Amygdala (tissue), 56 donors: ENCODE measurements at regions not wholly inside any gene's neighbourhood (a gene's known extent, or its start where the extent isn't known, plus 50 kb on each side); places are given as distances from the start of the nearest gene placed in this dataset.
A peak's percentile ranks its signal among the peaks of the same experiment; 100 is the strongest.

Experiments used
- DNase-seq, 56 donors: peaks; one replicate each; lab custom pipeline; 2025; lab: John Stamatoyannopoulos, UW

DNA sequence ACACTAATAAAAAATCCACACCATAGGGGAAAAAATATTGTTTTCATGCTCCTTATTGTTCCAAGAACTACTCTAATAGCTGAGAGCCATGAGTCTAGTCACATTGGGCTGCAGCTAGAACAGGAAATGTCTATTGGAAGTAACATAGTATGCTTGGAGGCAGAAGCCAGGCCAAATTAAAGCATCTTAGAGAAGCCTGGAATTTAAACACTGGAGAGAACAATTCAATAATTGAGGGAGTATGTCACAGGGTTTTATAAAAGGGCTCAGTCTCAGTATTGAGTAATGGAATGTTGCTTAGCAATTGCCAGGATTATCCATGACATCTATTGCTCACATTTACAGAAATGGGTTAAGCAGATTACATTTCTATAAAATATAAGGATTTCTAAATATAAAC, 471.3 kb downstream of the LMO4 start:
- no peak for DNase-seq

DNA sequence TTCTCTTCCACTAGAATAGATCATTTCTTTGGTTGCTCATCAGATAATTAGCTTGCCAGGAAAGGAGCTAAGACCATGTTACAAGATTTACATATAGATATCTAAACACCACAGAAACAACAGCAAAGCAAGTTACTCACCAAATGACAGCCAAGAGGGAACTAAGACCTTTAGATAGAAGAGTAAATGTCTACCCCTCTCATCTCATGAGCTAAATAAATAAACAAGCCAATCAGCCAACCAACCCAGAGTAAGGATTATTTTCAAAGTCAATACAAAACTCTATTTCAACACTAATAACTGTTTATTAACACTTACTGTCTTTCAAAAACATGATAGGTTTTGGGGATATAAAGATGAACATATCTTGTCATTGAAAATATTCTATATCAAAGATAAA, 474.7 kb downstream of the LMO4 start:
- no peak for DNase-seq

DNA sequence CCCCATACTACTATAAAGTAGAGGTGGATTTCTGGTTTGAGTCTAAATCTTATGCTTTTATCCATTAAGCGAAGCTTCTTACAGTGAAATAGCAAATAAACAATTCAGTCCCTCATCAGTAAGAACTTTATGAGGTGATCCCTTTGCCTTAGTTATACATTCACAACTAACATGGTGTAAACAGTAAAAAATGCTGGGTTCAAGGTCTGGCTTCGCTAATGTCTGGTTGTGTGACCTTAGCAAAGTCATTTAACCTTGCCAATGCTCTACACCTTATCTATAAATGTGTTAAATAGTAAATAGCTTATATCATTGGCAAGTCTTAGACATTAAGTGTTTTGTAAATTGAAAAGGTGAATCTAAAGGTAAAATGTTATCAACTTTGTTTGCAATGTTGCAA, 475.4 kb downstream of the LMO4 start:
- DNase-seq: no peak

DNA sequence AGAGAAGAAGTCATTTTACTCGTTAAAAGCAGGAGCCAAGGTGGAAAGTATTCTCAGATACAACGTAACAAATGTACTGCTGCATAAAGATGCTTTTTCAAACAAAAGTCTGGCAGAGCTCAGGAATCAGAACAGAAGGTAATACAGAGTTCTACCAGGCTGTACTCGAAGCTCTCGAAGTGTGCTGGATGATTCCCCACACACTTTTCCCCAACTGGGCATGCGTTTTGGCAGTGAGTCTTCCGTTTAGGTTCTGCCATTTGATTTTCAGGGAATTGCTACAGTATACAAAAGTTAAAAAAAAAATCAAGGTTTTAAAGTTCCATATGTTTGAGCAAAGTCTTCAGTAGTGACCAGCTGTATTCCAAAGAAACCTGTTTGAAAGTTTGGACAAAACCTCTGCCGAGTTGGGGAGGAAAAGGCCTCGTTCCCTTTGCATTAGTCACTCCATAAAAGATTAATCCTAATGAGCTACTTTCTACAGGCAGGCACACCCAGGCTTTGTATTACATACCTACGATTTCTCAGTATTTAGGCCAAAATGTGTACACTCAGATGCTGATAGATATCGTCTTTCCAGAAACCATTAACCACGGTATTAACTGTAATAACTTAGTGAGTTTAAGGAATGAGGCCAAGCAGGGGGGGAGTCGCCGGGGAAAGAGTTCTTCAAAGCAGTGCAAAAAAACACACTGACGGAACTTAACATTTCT, 477.1 kb downstream of the LMO4 start:
- no peak for DNase-seq

DNA sequence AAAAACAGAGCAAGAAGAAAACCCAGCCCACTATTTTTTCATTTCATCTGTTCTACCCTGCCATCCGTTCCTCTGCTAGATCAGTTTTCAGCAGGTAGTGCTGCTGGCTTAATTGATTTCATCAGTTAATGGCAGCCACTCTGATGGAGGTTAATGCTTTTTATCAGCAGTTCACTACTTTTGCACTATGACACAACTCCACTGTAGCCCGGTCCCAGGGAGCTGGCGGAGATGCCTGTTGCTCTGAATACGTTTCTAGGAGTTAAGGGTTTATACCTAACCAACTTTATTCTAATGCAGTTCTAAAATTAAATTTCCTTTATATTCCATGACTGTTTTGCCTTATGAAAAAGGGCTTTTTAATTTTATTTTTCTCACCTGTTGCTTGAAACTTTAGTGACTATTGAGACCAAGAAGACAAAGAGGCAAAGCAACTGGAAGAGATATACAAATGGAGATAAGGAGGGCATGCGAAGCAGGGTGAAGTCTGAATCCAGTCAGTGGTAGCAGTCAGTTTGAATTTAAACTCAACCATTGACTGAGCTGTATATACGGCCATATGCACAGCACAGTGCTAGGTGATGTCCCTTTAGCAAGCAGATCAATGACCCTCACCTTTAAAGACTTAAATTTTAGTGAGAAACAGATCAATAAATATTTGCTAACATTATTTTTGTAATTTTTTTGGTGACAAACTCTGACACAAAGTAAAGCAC, 477.9 kb downstream of the LMO4 start:
- no peak for DNase-seq

DNA sequence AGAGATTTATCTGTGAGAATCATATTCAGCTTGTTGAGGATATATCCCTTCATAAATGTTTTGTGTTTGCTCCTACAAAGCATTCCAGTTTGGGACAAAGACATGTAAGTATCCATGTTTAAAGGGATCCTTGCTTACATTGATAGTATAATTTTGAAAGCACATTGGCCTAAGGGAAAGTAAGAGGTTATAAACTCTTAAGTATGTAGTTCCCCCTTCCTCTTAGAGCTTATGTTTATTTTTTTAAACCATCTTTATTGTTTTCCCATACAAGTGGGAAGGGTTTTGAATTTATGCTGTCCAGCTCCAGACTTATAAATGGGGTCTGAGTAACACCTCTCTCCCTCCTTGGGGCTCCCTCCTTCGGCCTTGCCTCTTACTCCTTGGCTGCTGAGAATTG, 481.5 kb downstream of the LMO4 start:
- DNase-seq: no peak

DNA sequence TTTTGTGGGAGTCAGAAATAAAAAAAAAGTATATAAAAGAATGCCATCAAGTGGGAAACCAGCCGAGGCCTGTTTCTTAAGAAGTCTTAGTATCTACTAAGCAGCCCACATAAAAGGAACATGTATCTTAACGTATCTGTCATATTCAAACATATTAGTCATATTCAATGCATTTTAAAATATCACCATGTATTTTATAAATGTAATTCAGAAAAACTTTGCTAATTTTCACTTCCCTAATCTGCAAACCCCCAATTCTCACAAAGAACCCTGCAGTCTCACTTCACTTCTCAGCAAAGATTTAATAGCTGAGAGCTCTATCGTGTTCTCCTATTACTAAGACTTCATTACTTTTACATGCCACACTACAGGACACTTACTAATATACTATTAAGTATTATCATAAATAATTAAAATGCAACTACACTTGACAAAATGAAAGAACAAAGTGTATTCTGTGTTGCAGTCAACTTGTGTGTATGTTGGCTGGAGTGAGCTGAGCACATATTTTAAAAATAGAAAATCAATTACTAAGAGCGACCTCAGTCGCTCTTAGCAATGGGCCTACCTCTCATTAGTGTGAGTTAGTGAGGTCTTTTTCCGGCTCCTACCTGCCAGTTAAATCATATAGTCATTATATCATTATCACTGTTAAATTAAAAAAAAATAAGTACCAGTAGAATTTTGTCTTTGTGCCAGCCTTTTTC, 484.3 kb downstream of the LMO4 start:
- DNase-seq: no peak

DNA sequence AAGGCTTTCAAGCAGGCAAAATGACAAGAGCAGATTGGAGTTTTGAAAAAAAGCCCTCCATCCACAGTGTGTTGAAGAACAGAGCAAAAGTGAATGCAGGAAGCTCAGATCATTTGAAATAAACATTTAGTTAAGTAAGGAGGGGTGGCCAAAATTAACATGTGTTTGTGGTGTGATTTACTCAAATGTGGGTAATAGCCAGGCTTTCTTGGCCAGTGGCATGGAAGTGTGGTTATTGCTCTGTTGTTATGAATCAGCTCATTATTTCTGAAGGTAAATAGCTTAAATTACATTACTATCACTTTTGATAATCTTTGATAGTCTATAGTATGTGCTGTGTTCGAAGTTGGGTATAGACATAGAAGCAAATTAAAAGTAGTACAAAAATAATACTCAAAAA, 485.9 kb downstream of the LMO4 start:
- no peak for DNase-seq

DNA sequence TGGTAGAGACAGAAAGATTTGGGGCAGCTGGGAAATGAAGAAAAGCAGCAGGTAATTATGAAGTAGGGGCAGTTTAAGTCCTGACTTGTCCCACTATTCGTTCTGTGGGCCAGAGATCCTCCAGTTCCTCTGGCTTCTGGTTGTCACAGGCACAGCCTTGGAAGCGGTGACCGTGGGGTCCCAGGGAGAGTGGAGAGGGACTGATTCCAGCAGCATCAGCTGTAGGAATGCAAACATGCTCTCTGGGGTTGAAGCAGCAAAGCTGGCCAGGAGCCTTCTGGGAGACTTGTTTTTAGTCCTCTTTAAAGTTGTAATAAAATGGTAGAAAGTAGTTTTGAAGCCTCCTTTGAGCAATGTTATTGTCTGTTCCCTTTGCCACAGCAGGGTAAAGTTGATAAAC, 488.0 kb downstream of the LMO4 start:
- no peak for DNase-seq

DNA sequence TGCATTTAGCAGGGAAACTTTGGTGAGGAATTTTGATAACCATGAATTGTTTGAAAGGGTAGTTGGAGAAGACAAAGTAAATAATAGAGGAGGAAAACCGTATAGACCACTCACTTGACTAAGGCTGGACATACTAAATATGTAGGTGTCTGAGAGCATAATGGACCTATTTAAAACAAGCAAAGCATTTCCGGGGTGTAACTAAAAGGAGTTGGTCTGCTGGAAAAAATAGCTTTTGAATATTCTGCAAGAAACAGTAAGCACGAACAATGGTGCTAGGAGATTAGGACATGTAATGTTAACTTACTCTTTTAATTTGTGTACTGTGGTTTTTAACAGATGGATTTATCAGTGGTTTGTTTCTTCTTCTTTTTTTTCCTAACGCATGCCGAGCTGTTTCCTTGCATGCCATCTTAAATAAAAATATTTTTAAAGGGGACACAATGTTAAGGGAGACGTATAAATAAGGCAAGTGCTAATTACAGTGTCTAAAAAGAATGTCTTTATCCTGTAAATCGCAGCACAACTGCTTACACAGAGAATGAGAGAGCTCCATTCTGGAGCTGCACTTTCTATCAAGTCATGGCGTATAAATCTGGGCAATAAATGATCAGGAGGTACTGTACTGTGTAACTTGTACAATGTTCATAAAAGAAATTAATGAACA, 492.1 kb downstream of the LMO4 start:
- no peak for DNase-seq

DNA sequence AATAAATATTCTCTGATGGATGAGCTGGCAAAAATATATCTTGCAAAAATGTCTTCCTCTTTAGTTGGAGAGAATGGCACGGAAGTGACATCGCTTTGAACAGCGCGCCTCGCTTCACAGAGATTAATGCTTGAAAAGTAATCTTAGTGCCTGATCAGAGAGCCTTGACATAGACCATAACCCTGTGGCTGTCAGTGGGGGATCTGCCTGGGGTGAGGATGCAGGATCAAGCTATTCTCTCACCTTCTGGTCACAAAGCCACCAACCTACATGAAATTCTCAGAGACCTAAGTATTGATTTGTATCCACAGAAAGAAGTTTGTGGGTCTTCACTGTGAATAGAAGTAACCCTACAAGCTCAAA, 492.6 kb downstream of the LMO4 start:
- no peak for DNase-seq

DNA sequence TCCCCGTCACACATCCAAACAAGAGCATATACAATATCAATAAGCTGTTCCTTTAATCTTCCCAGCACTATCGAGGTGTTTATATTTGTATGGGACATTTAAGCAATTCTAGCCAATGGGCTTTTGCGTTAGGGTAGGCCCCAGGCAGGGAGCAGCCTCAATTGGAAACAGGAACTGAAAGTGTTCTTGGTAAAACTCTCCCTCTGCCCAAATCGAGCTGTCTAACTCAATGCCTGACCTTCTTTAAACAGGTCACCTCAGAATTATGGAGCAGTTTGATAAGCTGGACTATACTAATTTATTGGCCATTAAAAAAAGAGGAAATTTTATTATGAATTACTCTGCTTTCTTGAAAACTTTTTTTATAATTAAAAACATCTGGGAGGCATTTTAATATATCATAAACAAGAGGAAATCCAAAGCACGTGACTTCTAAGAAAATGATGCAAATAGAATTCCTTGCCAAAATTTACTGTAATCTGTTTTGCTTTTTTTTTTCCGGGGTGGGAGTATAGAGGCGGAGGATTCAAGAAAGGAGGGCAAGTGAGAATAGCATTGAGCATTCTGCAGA, 498.1 kb downstream of the LMO4 start:
- peak in 2 of 56 donors; percentile 0 to 3 for DNase-seq

DNA sequence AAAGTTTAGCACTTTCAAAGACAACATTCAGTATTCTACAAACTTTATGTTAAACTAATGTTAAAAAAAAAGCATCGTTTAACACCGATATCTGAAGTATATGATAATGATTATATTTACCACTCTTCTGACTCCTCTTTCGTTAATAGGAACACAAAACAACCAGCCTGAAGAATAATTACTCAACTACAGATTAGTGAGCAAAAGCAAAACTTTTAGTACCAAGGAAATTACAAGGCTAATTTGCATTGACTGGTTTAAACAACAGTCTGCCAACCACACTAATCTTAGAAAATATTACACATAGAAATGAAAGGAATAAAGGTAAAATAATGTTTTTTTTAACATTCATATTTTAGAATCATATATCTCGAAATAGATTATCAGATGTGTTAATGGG, 500.7 kb downstream of the LMO4 start:
- no peak for DNase-seq

DNA sequence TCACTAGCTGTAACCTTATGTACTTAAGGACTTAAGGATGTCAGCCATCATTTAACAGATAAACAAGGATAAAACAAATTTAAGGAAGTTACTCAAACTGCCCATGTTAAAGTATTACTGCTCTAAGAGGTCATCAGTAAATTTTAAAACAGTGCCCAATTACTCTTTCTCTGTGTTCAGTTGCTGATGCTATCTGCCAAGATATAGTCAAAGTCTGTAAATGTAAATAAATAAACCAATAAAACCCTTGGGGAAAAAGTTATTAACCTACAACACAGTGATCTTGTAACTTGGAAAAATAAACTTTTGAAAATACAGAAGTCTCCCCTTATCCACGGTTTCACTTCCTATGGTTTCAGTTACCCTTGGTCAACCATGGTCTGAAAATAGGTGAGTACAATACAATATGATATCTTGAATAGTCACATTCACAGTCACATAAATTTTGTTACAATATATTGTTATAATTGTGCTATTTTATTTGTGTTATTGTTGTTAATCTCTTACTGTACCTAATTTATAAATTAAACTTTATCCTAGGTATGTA, 501.8 kb downstream of the LMO4 start:
- no peak for DNase-seq

DNA sequence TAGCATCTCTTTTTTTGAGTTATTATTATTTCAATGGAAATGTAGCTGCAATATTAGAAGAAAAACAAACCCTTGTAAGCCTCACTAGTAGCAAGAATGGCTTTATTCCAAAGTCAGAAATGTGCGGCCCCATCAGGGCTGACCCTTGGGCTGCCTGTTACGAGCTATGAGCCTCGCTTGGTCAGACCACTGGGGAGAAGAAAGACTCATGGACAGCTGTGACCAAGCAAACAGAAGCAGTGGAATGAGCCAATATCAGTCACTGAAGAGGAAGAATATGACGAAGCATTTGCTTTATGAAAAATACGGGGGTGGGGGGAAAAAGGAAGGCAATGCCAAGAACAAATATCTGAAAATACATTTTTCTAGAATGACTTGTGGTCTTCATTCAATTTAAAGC, 504.5 kb downstream of the LMO4 start:
- DNase-seq: no peak

DNA sequence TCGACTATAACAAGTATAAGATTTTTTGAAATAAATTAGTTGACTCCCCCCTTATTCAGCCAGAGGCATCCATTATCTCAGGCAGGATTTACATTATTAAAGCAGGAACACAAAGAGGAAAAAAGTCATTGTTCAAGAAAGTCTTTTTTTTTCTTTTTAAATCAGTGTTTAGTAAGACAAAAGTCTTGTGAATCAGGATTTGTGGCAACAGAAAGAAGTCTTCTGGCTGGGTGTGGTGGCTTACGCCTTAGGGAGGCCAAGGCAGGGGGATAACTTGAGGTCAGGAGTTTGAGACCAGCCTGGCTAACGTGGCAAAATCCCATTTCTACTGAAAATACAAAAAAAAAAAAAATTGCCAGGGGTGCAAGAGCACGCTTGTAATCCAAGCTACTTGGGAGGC, 505.5 kb downstream of the LMO4 start:
- DNase-seq: no peak

DNA sequence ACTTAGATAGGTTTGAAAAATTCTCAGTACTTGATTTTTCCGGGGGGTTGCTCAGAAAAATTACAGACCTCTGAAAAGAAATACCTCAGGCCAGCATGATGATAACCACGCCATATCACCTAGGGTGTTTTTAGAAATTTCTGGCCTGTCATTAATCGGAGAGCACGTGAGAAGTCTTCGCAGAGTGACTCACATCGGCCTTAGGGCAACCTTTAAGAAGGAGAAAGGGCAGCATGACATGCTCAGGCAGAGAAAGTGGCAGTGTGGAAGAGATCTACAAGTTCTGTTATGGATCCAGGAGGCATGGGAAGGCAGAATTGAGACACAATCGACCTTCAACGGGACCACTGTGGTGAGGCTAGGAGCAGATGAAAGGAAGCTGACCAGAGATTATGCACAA, 506.3 kb downstream of the LMO4 start:
- DNase-seq: no peak

DNA sequence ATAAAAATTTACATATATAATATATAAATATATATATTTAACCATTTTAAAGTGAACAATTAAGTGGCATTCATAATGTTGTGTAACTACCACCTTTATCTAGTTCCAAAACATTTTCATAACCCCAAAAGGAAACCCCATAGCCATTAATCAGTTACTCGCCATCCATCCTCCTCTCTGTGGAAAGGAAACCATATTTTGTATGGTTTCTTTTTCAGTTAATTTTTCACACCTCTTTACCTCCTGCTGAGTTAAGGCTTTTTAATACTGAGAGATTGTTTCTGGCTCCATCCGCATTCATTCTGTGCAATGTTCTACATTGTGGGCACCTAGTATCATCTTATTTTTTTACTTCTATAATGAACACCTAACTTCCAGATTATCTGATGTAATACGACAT, 512.1 kb downstream of the LMO4 start:
- no peak for DNase-seq

DNA sequence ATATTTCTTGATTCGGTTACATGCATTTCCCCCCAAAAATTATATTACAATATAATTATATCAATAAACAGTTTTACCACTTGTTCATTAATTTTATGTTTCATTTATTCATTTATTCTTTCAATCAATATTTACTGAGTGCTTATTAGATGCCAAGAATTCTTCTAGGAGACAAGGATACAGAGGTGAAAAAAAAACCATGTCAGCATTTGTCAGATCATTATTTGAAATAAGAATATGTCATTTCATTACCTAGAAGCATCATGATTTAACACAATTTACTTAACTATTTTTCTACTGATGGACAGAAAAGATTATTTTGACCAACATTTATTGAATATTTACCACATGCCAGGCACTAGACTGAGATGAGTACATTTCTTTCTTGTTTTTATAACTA, 512.7 kb downstream of the LMO4 start:
- DNase-seq: no peak

DNA sequence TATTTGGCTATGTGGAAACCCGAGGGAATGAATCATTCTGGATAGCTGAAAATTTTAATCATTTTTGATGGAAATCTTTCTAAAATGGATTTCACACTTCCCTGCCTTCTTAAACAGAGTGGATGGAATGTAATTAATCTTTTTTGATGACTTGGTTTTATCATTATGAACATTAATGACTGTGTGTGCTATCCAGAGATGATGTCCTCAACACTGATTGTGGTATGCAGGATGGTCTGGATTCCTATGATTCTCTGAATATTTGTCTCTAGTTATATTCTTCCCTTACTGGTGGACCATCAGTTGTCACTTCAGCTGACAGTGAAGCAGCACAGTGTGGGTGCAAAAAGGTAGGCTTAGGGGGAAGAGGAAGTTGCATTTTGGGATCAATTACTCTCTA, 513.5 kb downstream of the LMO4 start:
- DNase-seq: no peak

DNA sequence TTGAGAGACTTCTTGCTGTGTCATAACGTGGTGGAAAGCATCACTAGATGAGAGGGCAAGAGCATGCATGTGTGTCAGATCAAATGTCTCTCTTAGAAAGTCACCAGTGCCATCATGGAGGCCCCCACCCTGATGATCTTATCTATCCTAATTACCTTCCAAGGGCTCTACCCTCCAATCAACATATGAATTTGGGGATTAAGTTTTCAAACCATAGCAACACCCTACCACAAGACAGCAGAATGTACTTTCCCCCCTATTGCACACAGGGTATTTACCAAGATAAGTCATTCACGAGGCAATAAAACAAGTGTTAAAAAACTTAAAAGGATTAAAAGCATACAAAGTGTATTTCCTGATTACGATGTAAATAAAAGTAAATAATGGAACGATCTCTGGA, 515.6 kb downstream of the LMO4 start:
- DNase-seq: no peak
